Central memory CD8-positive, alpha-beta T cell (primary cell): ENCODE measurements at regions not wholly inside any gene's neighbourhood (a gene's known extent, or its start where the extent isn't known, plus 50 kb on each side); places are given as distances from the start of the nearest gene placed in this dataset.
"Not testable (repeated sequence)": the region's sequence is repeated elsewhere in the genome, so short reads cannot be mapped to it uniquely, and the experiment has no call there.

Source experiments
- ATAC-seq: fragments of 150-1000 bp; cut with Tn5 transposase; replicated peaks from 2 replicates; pipeline ENCODE4 v1.10.0; 2022; ENCODE audit warnings: mild to moderate bottlenecking, moderate FRiP score, moderate number of reproducible peaks; ENCODE audit not compliant: poor library complexity, severe bottlenecking; ENCODE audit errors: extremely low read depth
- DNase-seq, 2 donors: peaks; one replicate each; pipeline ENCODE4 v3.0.0; 2021; ENCODE audit warnings: low spot score in 2 of 2
- H3K27ac Mint-ChIP-seq: one replicate; pipeline ENCODE4 v1.8.0; 2022; ENCODE audit warnings: low read depth, mild to moderate bottlenecking, moderate library complexity, mixed read lengths
- H3K27me3 Mint-ChIP-seq: one replicate; pipeline ENCODE4 v1.8.0; 2022; ENCODE audit warnings: mixed read lengths
- H3K36me3 Mint-ChIP-seq: one replicate; pipeline ENCODE4 v1.8.0; 2022; ENCODE audit warnings: mild to moderate bottlenecking, moderate library complexity, mixed read lengths; ENCODE audit not compliant: insufficient read depth
- H3K4me1 Mint-ChIP-seq: one replicate; pipeline ENCODE4 v1.8.0; 2022; ENCODE audit warnings: mixed read lengths
- H3K4me3 Mint-ChIP-seq: one replicate; pipeline ENCODE4 v1.8.0; 2022; ENCODE audit warnings: mild to moderate bottlenecking, moderate library complexity, mixed read lengths
- H3K9me3 Mint-ChIP-seq: one replicate; pipeline ENCODE4 v1.8.0; 2022; ENCODE audit warnings: mixed read lengths

DNA sequence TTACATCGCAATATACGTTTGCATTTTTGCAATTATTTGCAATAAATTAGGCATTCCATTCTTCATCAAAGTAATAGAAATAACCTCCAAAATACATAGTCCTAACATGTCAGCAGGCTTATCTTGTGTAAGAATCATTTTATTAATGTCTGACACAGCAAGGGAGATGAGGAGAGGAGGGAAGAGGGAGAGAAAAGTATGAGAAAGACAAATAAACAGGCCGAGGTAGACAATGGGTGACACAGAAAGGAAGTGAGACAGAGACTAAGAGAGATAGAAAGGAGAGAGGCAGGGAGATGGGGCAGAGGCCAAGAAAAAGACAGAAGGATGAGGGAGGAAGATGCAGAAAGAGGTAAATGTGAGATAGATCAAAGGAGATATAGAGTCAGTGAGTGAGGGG lies 50.3 kb upstream of the CYP2B6 start:
- not testable (repeated sequence) for ATAC-seq, DNase-seq, H3K36me3 Mint-ChIP-seq, H3K4me3 Mint-ChIP-seq, H3K27ac Mint-ChIP-seq, H3K4me1 Mint-ChIP-seq, H3K9me3 Mint-ChIP-seq
- H3K27me3 Mint-ChIP-seq: peaks cover 38% of the 10 kb centered on the region

DNA sequence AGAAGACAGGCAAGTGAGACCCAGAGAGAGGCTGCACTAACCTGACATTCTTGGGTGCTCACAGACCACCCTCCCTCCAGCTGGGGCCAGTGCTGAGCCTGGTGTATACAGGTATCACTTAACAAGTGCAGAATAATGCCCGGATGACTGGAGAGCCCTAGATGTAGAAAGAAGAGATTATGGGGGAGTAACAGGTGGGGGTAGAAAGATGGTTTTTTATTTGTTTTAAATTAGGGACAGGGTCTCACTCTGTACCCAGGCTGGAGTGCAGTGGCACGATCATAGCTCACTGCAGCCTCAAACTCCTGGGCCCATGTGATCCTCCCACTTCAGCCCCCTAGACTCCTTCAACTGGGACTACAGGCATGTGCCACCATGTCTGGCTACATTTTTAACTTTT lies 53.1 kb upstream of the CYP2B6 start:
- H3K4me1 Mint-ChIP-seq, DNase-seq, H3K9me3 Mint-ChIP-seq, H3K36me3 Mint-ChIP-seq, H3K4me3 Mint-ChIP-seq, H3K27ac Mint-ChIP-seq, ATAC-seq: not testable (repeated sequence)
- peaks cover 36% of the 10 kb centered on the region for H3K27me3 Mint-ChIP-seq

DNA sequence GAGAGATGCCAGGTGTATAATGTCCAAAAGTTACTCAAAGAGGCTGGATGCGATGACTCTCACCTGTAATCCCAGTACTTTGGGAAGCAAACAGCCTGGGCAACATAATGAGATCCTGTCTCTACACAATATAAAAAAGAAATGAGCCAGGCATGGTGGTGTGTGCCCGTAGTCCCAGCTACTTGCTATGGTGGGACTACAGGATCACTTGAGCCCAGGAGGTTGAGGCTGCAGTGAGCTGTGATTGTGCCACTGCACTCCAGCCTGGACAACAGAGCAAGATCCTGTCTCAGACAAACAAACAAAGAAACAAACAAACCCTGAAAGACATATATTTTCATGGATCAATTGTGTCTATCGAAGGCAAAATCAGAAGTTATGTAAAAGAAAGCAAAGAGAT lies 54.3 kb upstream of the CYP2B6 start:
- no peak for DNase-seq
- Mint-ChIP-seq H3K4me3 (no peak overlapping the region), H3K4me1 (no peaks in the 10 kb centered on the region), H3K36me3 (no peaks in the 10 kb centered on the region), H3K9me3 (no peaks in the 10 kb centered on the region), H3K27me3 (peaks cover 48% of the 10 kb centered on the region), H3K27ac (no peak overlapping the region)
- ATAC-seq: no peak

DNA sequence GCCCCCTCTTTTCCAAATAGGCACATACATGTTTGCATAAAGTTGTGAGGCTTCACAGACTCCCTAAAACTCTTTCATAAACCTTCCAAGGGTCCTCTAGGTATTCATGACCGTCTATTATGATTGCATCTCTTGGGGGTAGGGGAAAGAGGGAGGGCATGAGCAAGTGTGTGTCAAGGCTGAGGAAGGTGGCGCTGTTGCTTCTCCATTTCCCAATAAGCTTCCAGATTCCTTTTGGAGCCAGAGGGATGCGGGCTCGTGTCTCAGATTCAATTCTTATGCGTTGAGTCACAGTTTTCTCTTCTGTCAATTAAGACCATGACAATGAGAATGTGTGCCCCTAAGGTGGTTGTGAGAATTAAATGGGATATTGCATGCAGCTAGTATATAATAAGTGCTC lies 51.0 kb upstream of the CYP2A7 start:
- ATAC-seq (no peak), DNase-seq (no peak)
- Mint-ChIP-seq H3K4me3 (no peak overlapping the region), H3K36me3 (no peaks in the 10 kb centered on the region), H3K27me3 (peaks cover 80% of the 10 kb centered on the region), H3K9me3 (no peaks in the 10 kb centered on the region), H3K27ac (no peak overlapping the region), H3K4me1 (no peaks in the 10 kb centered on the region)

DNA sequence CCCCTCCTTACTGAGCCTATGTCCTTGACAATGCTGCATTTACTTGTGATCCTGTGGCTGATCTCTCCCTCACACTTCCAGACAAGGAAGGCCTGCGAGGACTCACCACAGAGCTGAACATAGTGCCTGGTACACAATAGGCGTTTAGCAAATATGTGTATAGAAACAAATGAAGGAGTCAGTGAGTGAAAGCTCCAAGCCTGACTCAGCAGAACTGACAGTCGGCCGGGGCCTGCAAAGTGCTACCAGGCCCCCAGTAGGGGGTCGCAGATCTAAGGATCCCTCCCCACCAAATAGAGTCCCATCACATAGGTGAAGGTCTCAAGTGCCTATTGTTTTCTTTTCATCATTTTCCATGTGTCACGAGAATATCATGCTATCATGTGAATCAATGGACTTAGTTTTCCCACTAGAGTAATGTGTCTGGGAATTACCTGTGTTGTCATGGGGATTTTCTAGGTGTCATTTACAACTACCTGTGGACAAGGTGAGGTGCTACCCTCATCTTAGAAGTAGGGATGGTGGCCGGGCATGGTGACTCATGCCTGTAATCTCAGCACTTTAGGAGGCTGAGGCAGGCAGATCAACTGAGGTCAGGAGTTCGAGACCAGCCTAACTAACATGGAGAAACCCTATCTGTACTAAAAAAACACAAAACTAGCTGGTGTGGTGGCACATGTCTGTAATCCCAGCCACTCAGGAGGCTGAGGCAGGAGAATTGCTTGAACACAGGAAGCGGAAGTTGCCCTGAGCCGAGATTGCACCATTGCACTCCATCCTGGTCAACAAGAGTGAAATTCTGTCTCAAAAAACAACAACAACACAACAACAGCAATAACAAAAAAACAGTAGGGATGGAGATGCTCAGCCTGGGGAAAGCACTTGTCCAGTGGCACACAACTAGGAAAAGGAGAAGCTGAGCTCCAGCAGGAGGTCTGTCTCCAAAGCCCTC lies 50.3 kb upstream of the CYP2A7 start:
- no peak overlapping the region for H3K4me3 Mint-ChIP-seq
- no peaks in the 10 kb centered on the region for H3K36me3 Mint-ChIP-seq
- DNase-seq (no peak), ATAC-seq (no peak)
- peaks cover 72% of the 10 kb centered on the region for H3K27me3 Mint-ChIP-seq
- H3K27ac Mint-ChIP-seq: no peak overlapping the region
- no peaks in the 10 kb centered on the region for H3K4me1 Mint-ChIP-seq
- no peaks in the 10 kb centered on the region for H3K9me3 Mint-ChIP-seq
